HepG2 (cell line): ENCODE measurements at regions not wholly inside any gene's neighbourhood (a gene's known extent, or its start where the extent isn't known, plus 50 kb on each side); places are given as distances from the start of the nearest gene placed in this dataset.

Source experiments
- ATAC-seq: fragments of 200-7000 bp; cut with Tn5 transposase; 3 replicates; pipeline ENCODE4 v1.9.1; 2020; ENCODE audit warnings: mild to moderate bottlenecking, moderate library complexity
- BruUV-seq: library from RNA; stranded (reverse); fragments of 400-500 nt; replicated peaks from 2 replicates; lab custom pipeline; 2021; lab: Mats Ljungman, UMichigan
- CTCF ChIA-PET: fragments of 300-600 bp; formaldehyde crosslinking; extraction: SDS; loops from one replicate; lab custom pipeline; 2021; ENCODE audit warnings: low total read pairs, inconsistent platforms, low intra/inter-chr PET ratio; lab: Yijun Ruan, JAX
- POLR2A ChIA-PET: fragments of 350-600 bp; sonication (Branson Sonifier 250); formaldehyde crosslinking; loops from one replicate; lab custom pipeline; 2020; ENCODE audit warnings: antibody characterized with exemption, inconsistent platforms; lab: Yijun Ruan, JAX
- DNase-seq: peaks from one replicate; pipeline ENCODE4 v3.0.0-alpha.2; 2015; ENCODE audit warnings: low spot score
- FAIRE-seq: peaks from 3 replicates; lab custom pipeline; 2011; peaks lifted over from hg19 to GRCh38; lab: Jason Lieb, UNC
- H2AFZ ChIP-seq: one replicate; pipeline ENCODE4 v1.6.1; 2011; ENCODE audit warnings: low read length, inconsistent platforms
- H3K27ac ChIP-seq: fragments of 300-600 bp; 3 replicates; pipeline ENCODE4 v1.8.0; 2011; ENCODE audit warnings: mixed run types, mild to moderate bottlenecking, mixed read lengths, low read length, inconsistent platforms; ENCODE audit not compliant: insufficient read depth; ENCODE audit errors: extremely low read length
- H3K27me3 ChIP-seq, 2 experiments: fragments of 200-600 bp in 1 of 2; 2 replicates in 1 of 2; 3 replicates in 1 of 2; pipeline versions ENCODE4 v1.6.0 to v1.8.0; 2011; ENCODE audit warnings: low read length in 2 of 2, mild to moderate bottlenecking in 2 of 2, moderate library complexity in 2 of 2, inconsistent platforms in 1 of 2; ENCODE audit not compliant: insufficient read depth in 2 of 2, control insufficient read depth in 1 of 2
- H3K36me3 ChIP-seq, 2 experiments: fragments of 200-600 bp in 1 of 2; replicated peaks in 1 of 2; 2 replicates in 1 of 2; 3 replicates in 1 of 2; pipeline versions ENCODE4 v1.5.1 to v1.8.0; 2011; ENCODE audit warnings: low read length in 2 of 2, inconsistent platforms in 1 of 2; ENCODE audit not compliant: insufficient read depth in 2 of 2, control insufficient read depth in 1 of 2
- H3K4me1 ChIP-seq: 2 replicates; pipeline ENCODE4 v1.5.1; 2012; ENCODE audit warnings: low read length, inconsistent platforms; ENCODE audit not compliant: insufficient read depth
- H3K4me2 ChIP-seq: 2 replicates; pipeline ENCODE4 v1.6.0; 2011; ENCODE audit warnings: low read depth, low read length, inconsistent platforms
- H3K4me3 ChIP-seq, 3 experiments: fragments of 200-600 bp in 1 of 3; sonication (generic), shearing (Covaris generic) in 1 of 3; replicated peaks in 1 of 3; 2 replicates each; pipeline ENCODE4 v1.5.1; 2011 to 2016; ENCODE audit warnings: low read length in 3 of 3, inconsistent platforms in 2 of 3, low read depth in 2 of 3, mild to moderate bottlenecking in 2 of 3, control low read depth in 1 of 3, mixed read lengths in 1 of 3; ENCODE audit not compliant: insufficient read depth in 1 of 3
- H3K79me2 ChIP-seq: one replicate; pipeline ENCODE4 v1.6.1; 2011; ENCODE audit warnings: low read length, inconsistent platforms; ENCODE audit not compliant: insufficient read depth
- H3K9ac ChIP-seq: 2 replicates; pipeline ENCODE4 v1.6.0; 2011; ENCODE audit warnings: mild to moderate bottlenecking, low read depth, low read length, inconsistent platforms; ENCODE audit not compliant: insufficient read depth
- H3K9me3 ChIP-seq: 2 replicates; pipeline ENCODE4 v1.5.1; 2012; ENCODE audit warnings: mild to moderate bottlenecking, low read length
- H4K20me1 ChIP-seq: 2 replicates; pipeline ENCODE4 v1.6.0; 2011; ENCODE audit warnings: inconsistent platforms, mild to moderate bottlenecking, low read length, moderate library complexity; ENCODE audit not compliant: insufficient read depth
- CENPBD1 ChIP-seq: sonication (generic); formaldehyde crosslinking; IDR thresholded peaks from 2 replicates; pipeline ENCODE4 v1.8.0; 2022; ENCODE audit warnings: missing genetic modification reagents, low read depth, mild to moderate bottlenecking, borderline replicate concordance
- HNF4A ChIP-seq: sonication (generic); formaldehyde crosslinking; IDR thresholded peaks from 2 replicates; pipeline ENCODE4 v1.4.0; 2020; ENCODE audit warnings: missing genetic modification reagents
- JUND ChIP-seq: sonication (generic); formaldehyde crosslinking; IDR thresholded peaks from 2 replicates; pipeline ENCODE4 v1.8.0; 2022; ENCODE audit warnings: mild to moderate bottlenecking, missing genetic modification reagents
- MAFK ChIP-seq, 2 experiments: IDR thresholded peaks in 1 of 2; conservative IDR thresholded peaks in 1 of 2; 2 replicates each; pipeline ENCODE4 v1.6.1; 2011; ENCODE audit warnings: improper control_type of control experiment in 2 of 2, low read length in 2 of 2
- MIER2 ChIP-seq: IDR thresholded peaks from 2 replicates; pipeline ENCODE4 v1.6.1; 2016; ENCODE audit warnings: missing biosample characterization, missing genetic modification reagents
- MIER3 ChIP-seq: IDR thresholded peaks from 2 replicates; pipeline ENCODE4 v1.6.1; 2016; ENCODE audit warnings: missing compliant biosample characterization, borderline replicate concordance
- RBM39 ChIP-seq: fragments of 200-400 bp; formaldehyde crosslinking; IDR thresholded peaks from one replicate; pipeline ENCODE4 v1.6.1; 2018; ENCODE audit warnings: antibody characterized with exemption, mild to moderate bottlenecking, low read depth, low read length; ENCODE audit not compliant: poor library complexity, severe bottlenecking
- UBTF ChIP-seq: sonication (generic); formaldehyde crosslinking; IDR thresholded peaks from 2 replicates; pipeline ENCODE4 v1.4.0; 2020; ENCODE audit warnings: mild to moderate bottlenecking, missing genetic modification reagents
- ZFP36L1 ChIP-seq: sonication (generic); formaldehyde crosslinking; IDR thresholded peaks from 2 replicates; pipeline ENCODE4 v1.8.0; 2022; ENCODE audit warnings: mild to moderate bottlenecking, missing genetic modification reagents, moderate library complexity
- ZNF562 ChIP-seq: sonication (generic); formaldehyde crosslinking; IDR thresholded peaks from 2 replicates; pipeline ENCODE4 v1.8.0; 2022; ENCODE audit warnings: missing genetic modification reagents, borderline replicate concordance
- WGBS: methylation state at CpG from one replicate; pipeline ENCODE4 v1.1.6; 2017; ENCODE audit warnings: low lambda C conversion rate; 5-methylcytosine and 5-hydroxymethylcytosine counted together
- in situ Hi-C: cut with HindIII; loops from 2 replicates; pipeline ENCODE4 v1.10.0; 2017; ENCODE audit warnings: low pct_unique_long_range_greater_than_20kb; ENCODE audit not compliant: extremely low pct_ligation_motif_present
- intact Hi-C: fragments of 100-400 bp; cut with micrococcal nuclease; formaldehyde crosslinking; loops from one replicate; pipeline ENCODE4 v1.10.0; 2022; ENCODE audit not compliant: unreplicated experiment
- TF ChIP-seq, protein P1 (sequence below): sonication (generic); formaldehyde crosslinking; IDR thresholded peaks from 2 replicates; pipeline ENCODE4 v1.4.0; 2020; ENCODE audit warnings: missing genetic modification reagents, mild to moderate bottlenecking, borderline replicate concordance

DNA sequence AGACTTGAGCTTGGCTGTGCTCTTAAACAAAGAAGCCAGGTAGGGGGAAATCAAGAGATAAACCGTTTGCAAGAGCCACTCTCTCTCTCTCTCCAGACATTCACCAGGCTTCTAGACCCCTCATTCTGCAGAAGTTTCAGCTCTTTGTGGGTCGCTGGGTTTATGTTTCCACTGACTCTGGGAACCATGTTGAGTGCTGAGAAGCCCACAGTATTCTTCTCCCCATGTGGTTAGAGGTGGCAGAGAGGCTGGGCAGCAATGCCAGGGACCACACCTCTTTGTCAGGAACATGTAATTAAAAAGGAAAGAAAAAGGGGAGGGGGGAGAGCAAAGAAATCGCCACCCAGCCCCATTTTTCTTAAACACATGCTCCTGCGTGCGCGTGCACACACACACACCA is 154.8 kb upstream of the SOX9 start:
- H3K4me1 ChIP-seq: no peaks in the 10 kb centered on the region
- H3K4me2 ChIP-seq: no peak overlapping the region
- no peaks in the 10 kb centered on the region for H3K79me2 ChIP-seq
- intact Hi-C loops: no loop called here
- no peaks in the 10 kb centered on the region for H4K20me1 ChIP-seq
- H3K27me3 ChIP-seq: peaks cover 0 to 4% of the 10 kb centered on the region in 2 experiments; a peak in 2 of 5 replicates
- no peaks in the 10 kb centered on the region for H3K36me3 ChIP-seq
- DNase-seq (no peak), ATAC-seq (no peak), FAIRE-seq (no peak)
- no peaks in the 10 kb centered on the region for H3K9me3 ChIP-seq
- no TSS peak for BruUV-seq
- H3K9ac ChIP-seq: no peak overlapping the region
- TF ChIP-seq MIER3 (CRISPR knock-in tag): no peak
- no peak for TF ChIP-seq MAFK (conservative IDR thresholded peaks at IDR 0.05 in 1 of 2, IDR thresholded peaks at IDR 0.05 in 1 of 2; ENCODE audit: low read length in 2 of 2)
- no peak for TF ChIP-seq HNF4A (CRISPR knock-in tag)
- no peak for TF ChIP-seq JUND (CRISPR knock-in tag)
- no peak overlapping the region for H2AFZ ChIP-seq
- POLR2A ChIA-PET: no interaction called here
- H3K27ac ChIP-seq: no peak overlapping the region
- CTCF ChIA-PET: no interaction called here
- 43% methylated on average over 6 of the region's 6 CpGs for WGBS
- no peak overlapping the region for H3K4me3 ChIP-seq
- in situ Hi-C loops: no loop called here

DNA sequence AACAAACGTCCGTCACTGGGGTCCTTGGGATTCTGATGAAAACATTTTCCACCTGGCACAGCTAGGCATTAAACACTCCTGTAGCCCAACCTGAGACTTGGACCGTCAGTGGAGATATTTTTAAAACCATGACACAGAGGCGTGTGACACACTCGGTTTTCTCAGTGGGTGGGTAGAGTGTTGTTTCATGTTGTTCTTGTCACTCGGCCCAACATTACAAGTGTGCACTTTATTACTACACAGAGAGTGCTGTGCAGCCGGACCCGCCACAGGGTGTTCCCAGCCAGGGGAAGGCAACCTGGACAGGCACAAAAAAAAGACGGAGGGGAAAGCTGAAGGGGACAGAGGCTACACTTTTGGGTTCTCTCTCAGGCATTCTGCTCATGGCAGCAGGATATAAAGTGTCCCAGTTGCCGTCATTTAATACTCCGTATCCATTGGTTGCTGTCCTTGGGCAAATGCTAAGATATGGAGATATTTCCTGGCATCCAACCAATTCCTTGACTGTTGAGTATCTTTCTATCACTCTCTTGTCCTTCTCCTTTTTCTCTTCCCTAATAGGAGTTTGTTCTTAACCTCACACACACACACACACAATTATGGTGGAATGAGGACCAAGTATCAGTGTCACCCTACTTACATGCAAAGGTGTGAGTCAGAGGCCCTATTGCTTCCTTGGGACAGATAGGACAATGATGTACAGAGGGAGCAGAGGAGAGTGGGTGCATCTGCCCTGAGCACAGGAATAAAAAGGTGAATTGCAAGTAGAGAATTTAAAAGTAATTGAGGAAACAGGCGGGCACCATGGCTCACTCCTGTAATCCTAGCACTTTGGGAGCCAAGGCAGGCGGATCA is 154.1 kb upstream of the SOX9 start:
- POLR2A ChIA-PET: no interaction called here
- WGBS: 53% methylated on average over 13 of the region's 13 CpGs
- Histone ChIP-seq H3K4me2 (no peak overlapping the region), H3K36me3 (no peaks in the 10 kb centered on the region), H3K4me1 (no peaks in the 10 kb centered on the region), H3K27me3 (peaks cover 0 to 4% of the 10 kb centered on the region in 2 experiments; a peak in 2 of 5 replicates), H3K9me3 (no peaks in the 10 kb centered on the region), H3K9ac (no peak overlapping the region), H3K4me3 (no peak overlapping the region), H4K20me1 (no peaks in the 10 kb centered on the region), H3K27ac (no peak overlapping the region), H2AFZ (no peak overlapping the region), H3K79me2 (no peaks in the 10 kb centered on the region)
- no TSS peak for BruUV-seq
- intact Hi-C loops (no loop called here), in situ Hi-C loops (no loop called here)
- ATAC-seq (no peak), FAIRE-seq (no peak), DNase-seq (no peak)
- CTCF ChIA-PET: no interaction called here
- TF ChIP-seq MIER2 (CRISPR knock-in tag) (no peak), RBM39 (no peak), ZFP36L1 (CRISPR knock-in tag) (no peak), CENPBD1 (CRISPR knock-in tag) (no peak), ZNF562 (no peak), UBTF (no peak)
- TF ChIP-seq, protein P1, sequence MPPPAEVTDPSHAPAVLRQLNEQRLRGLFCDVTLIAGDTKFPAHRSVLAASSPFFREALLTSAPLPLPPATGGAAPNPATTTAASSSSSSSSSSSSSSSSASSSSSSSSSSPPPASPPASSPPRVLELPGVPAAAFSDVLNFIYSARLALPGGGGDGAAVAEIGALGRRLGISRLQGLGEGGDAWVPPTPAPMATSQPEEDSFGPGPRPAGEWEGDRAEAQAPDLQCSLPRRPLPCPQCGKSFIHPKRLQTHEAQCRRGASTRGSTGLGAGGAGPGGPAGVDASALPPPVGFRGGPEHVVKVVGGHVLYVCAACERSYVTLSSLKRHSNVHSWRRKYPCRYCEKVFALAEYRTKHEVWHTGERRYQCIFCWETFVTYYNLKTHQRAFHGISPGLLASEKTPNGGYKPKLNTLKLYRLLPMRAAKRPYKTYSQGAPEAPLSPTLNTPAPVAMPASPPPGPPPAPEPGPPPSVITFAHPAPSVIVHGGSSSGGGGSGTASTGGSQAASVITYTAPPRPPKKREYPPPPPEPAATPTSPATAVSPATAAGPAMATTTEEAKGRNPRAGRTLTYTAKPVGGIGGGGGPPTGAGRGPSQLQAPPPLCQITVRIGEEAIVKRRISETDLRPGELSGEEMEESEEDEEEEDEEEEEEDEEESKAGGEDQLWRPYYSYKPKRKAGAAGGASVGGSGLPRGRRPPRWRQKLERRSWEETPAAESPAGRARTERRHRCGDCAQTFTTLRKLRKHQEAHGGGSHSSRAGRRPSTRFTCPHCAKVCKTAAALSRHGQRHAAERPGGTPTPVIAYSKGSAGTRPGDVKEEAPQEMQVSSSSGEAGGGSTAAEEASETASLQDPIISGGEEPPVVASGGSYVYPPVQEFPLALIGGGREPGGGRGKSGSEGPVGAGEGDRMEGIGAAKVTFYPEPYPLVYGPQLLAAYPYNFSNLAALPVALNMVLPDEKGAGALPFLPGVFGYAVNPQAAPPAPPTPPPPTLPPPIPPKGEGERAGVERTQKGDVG (CRISPR knock-in tag): no peak
